ENCODE measurements at regions not wholly inside any gene's neighbourhood (a gene's known extent, or its start where the extent isn't known, plus 50 kb on each side); places are given as distances from the start of the nearest gene placed in this dataset.

DNA sequence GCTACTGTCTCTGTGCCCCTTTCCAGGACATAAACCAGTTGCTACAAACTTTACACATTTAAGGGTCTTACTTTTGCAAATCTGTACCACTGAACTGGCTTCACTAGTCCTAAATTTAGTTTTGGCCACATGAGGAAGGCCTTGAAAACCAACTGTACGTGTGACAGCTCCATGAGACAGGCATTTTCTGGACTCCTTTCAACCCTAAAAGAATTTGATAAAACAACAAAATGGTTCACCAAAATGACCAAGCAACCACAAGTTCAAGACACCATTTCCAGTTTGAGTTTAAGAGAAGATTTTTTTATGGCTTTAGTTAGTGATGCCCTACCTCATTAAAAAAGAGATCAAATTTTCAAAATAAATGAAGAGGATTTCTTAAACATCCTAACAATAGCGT is 246.4 kb downstream of the ZNF674 start:
- WGBS, 2 experiments (ENCODE audit: extremely low coverage in 2 of 2, insufficient read length in 1 of 2) = no CpG with 5 or more reads among the region's 2 CpGs
- in situ Hi-C loops (cut with MboI; ENCODE audit: low sequenced_read_pairs) = no loop called here
- DNase-seq = peak; percentile 28

More for the DNA sequence above, 246.4 kb downstream of the ZNF674 start:
- no peak overlapping the region for H2AFZ ChIP-seq (replicated peaks; ENCODE audit: low read length, poor library complexity)
- no peak overlapping the region for H2AK5ac ChIP-seq (ENCODE audit: low read depth, low read length)
- H2BK5ac ChIP-seq (ENCODE audit: low read depth, low read length, poor library complexity, severe bottlenecking) = no peak overlapping the region
- no peak overlapping the region for H3K23ac ChIP-seq (ENCODE audit: low read depth, low read length)
- no peak overlapping the region for H3K4me2 ChIP-seq (ENCODE audit: low read depth, low read length)
- H3K9me1 ChIP-seq (ENCODE audit: insufficient read depth, low read length) = no peaks in the 10 kb centered on the region
- H3K9me3 ChIP-seq (ENCODE audit: control insufficient read depth, insufficient read depth, low read length) = no peaks in the 10 kb centered on the region
- ATAC-seq (ENCODE audit: low read depth) = no peak
- no peak overlapping the region for H3K4me3 ChIP-seq (ENCODE audit: insufficient read depth, low read depth, low read length)
- intact Hi-C loops (cut with micrococcal nuclease) = no loop called here
- no peak overlapping the region for H3K18ac ChIP-seq (ENCODE audit: low read depth, low read length)
- no peak overlapping the region for H3K4ac ChIP-seq (ENCODE audit: low read depth, low read length)
- TF ChIP-seq, protein P1, sequence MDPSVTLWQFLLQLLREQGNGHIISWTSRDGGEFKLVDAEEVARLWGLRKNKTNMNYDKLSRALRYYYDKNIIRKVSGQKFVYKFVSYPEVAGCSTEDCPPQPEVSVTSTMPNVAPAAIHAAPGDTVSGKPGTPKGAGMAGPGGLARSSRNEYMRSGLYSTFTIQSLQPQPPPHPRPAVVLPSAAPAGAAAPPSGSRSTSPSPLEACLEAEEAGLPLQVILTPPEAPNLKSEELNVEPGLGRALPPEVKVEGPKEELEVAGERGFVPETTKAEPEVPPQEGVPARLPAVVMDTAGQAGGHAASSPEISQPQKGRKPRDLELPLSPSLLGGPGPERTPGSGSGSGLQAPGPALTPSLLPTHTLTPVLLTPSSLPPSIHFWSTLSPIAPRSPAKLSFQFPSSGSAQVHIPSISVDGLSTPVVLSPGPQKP (IDR thresholded peaks at IDR 0.05; ENCODE audit: borderline replicate concordance, low read depth, low read length) = no peak
- no peak for TF ChIP-seq CEBPB (IDR thresholded peaks at IDR 0.05; ENCODE audit: low read depth, low read length)
- no peak for TF ChIP-seq MAFK (IDR thresholded peaks at IDR 0.05; ENCODE audit: low read depth, low read length)
- TF ChIP-seq FOS (IDR thresholded peaks at IDR 0.05; ENCODE audit: low read depth, low read length) = no peak
- TF ChIP-seq, protein P2, sequence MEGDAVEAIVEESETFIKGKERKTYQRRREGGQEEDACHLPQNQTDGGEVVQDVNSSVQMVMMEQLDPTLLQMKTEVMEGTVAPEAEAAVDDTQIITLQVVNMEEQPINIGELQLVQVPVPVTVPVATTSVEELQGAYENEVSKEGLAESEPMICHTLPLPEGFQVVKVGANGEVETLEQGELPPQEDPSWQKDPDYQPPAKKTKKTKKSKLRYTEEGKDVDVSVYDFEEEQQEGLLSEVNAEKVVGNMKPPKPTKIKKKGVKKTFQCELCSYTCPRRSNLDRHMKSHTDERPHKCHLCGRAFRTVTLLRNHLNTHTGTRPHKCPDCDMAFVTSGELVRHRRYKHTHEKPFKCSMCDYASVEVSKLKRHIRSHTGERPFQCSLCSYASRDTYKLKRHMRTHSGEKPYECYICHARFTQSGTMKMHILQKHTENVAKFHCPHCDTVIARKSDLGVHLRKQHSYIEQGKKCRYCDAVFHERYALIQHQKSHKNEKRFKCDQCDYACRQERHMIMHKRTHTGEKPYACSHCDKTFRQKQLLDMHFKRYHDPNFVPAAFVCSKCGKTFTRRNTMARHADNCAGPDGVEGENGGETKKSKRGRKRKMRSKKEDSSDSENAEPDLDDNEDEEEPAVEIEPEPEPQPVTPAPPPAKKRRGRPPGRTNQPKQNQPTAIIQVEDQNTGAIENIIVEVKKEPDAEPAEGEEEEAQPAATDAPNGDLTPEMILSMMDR (conservative IDR thresholded peaks at IDR 0.05; ENCODE audit: low read depth, low read length) = no peak
- no peak for TF ChIP-seq MAZ (IDR thresholded peaks at IDR 0.05; ENCODE audit: borderline replicate concordance, low read depth, low read length)
- no peak for TF ChIP-seq BHLHE40 (IDR thresholded peaks at IDR 0.05; ENCODE audit: low read depth, low read length)
- no peak for TF ChIP-seq POLR2A (IDR thresholded peaks at IDR 0.05; ENCODE audit: low read depth, low read length)
- TF ChIP-seq RAD21 (IDR thresholded peaks at IDR 0.05; ENCODE audit: low read length) = no peak
- no peak for TF ChIP-seq NFE2L2 (IDR thresholded peaks at IDR 0.05; ENCODE audit: low read depth, low read length)
- no peak for TF ChIP-seq RFX5 (IDR thresholded peaks at IDR 0.05; ENCODE audit: low read depth, low read length)
- no peak for TF ChIP-seq CHD1 (IDR thresholded peaks at IDR 0.05; ENCODE audit: low read depth, low read length)
- TF ChIP-seq SMC3 (IDR thresholded peaks at IDR 0.05; ENCODE audit: low read depth, low read length) = no peak
- TF ChIP-seq MXI1 (IDR thresholded peaks at IDR 0.05; ENCODE audit: borderline replicate concordance, low read depth, low read length) = no peak
- no peak for TF ChIP-seq RCOR1 (IDR thresholded peaks at IDR 0.05; ENCODE audit: insufficient replicate concordance, low read length)
- TF ChIP-seq, protein P3, sequence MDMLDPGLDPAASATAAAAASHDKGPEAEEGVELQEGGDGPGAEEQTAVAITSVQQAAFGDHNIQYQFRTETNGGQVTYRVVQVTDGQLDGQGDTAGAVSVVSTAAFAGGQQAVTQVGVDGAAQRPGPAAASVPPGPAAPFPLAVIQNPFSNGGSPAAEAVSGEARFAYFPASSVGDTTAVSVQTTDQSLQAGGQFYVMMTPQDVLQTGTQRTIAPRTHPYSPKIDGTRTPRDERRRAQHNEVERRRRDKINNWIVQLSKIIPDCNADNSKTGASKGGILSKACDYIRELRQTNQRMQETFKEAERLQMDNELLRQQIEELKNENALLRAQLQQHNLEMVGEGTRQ (IDR thresholded peaks at IDR 0.05; ENCODE audit: low read depth, low read length) = no peak
- BruUV-seq (replicated peaks) = no TSS peak
- H4K91ac ChIP-seq (ENCODE audit: insufficient read depth, low read depth, low read length) = no peak overlapping the region
- H3K4me1 ChIP-seq (ENCODE audit: control insufficient read depth, insufficient read depth, low read length) = no peaks in the 10 kb centered on the region
- no peak overlapping the region for H2BK120ac ChIP-seq (ENCODE audit: low read depth, low read length)
- no peak overlapping the region for H4K8ac ChIP-seq (ENCODE audit: low read depth in 2 of 2, low read length in 2 of 2)
- H3K56ac ChIP-seq (ENCODE audit: extremely low read depth, insufficient read depth, low read length) = no peak overlapping the region
- ChIA-PET POLR2A (ENCODE audit: unreplicated experiment) (no interaction called here), CTCF (interaction anchor here (0.6 kb wide), 1 partner anchor 1249 kb away, joined by 3 read pairs; no protein-coding TSS in a partner anchor)
- H3K36me3 ChIP-seq (ENCODE audit: control insufficient read depth, insufficient read depth, low read length) = no peaks in the 10 kb centered on the region
- H3K79me1 ChIP-seq (ENCODE audit: low read depth in 1 of 2, low read length in 2 of 2) = no peaks in the 10 kb centered on the region
- H3K27me3 ChIP-seq (ENCODE audit: control insufficient read depth, insufficient read depth, low read length) = peaks cover 13% of the 10 kb centered on the region
- H3K27ac ChIP-seq (ENCODE audit: insufficient read depth, low read length) = no peak overlapping the region
- dilution Hi-C loops (cut with HindIII; ENCODE audit: low sequenced_read_pairs, unreplicated experiment) = no loop called here
- H4K20me1 ChIP-seq (ENCODE audit: insufficient read depth, low read length) = no peaks in the 10 kb centered on the region
- H3K14ac ChIP-seq (replicated peaks; ENCODE audit: low read depth, low read length) = no peak overlapping the region
- no peak overlapping the region for H3K9ac ChIP-seq (ENCODE audit: low read depth, low read length)
- no peak overlapping the region for H4K5ac ChIP-seq (ENCODE audit: low read depth, low read length)
- H2BK20ac ChIP-seq (ENCODE audit: low read depth, low read length) = no peak overlapping the region
- H2BK15ac ChIP-seq (ENCODE audit: low read depth, low read length) = no peak overlapping the region
- H2AK9ac ChIP-seq (replicated peaks; ENCODE audit: low read depth, low read length, poor library complexity) = no peak overlapping the region

All from IMR-90 (cell line).